GM12875 (cell line): ENCODE measurements at regions not wholly inside any gene's neighbourhood (a gene's known extent, or its start where the extent isn't known, plus 50 kb on each side); places are given as distances from the start of the nearest gene placed in this dataset.

Experiments
- H3K4me3 ChIP-seq: one replicate; pipeline ENCODE4 v1.5.1; 2011; ENCODE audit warnings: low read depth, low read length, control low read depth
- CTCF ChIP-seq: IDR thresholded peaks from 2 replicates; pipeline ENCODE4 v1.5.1; 2011; ENCODE audit warnings: low read depth, mild to moderate bottlenecking, control low read depth, inconsistent platforms, low read length, moderate library complexity, borderline replicate concordance; ENCODE audit not compliant: insufficient read depth

- H3K4me3 ChIP-seq = no peak overlapping the region
- TF ChIP-seq CTCF = no peak
These were observed 200.9 kb upstream of the TRIB2 start for GRCh38 chr2:12515871-12516270.

- TF ChIP-seq CTCF = no peak
- H3K4me3 ChIP-seq = no peak overlapping the region
These were observed 183.3 kb upstream of the TRIB2 start for GRCh38 chr2:12533337-12534005.

GRCh38 chr2:12534646-12535263 is 182.0 kb upstream of the TRIB2 start:
- H3K4me3 ChIP-seq = no peak overlapping the region
- no peak for TF ChIP-seq CTCF

- no peak for TF ChIP-seq CTCF
- H3K4me3 ChIP-seq = no peak overlapping the region
These were observed 179.8 kb upstream of the TRIB2 start for GRCh38 chr2:12536976-12537375.

- no peak for TF ChIP-seq CTCF
These were observed 178.5 kb upstream of the TRIB2 start for GRCh38 chr2:12538138-12538694.

GRCh38 chr2:12539336-12539735 is 177.4 kb upstream of the TRIB2 start:
- TF ChIP-seq CTCF = no peak
- no peak overlapping the region for H3K4me3 ChIP-seq

More at GRCh38 chr2:12538138-12538694, 178.5 kb upstream of the TRIB2 start:
- no peak overlapping the region for H3K4me3 ChIP-seq

GRCh38 chr2:12539776-12540562 is 176.8 kb upstream of the TRIB2 start:
- H3K4me3 ChIP-seq = no peak overlapping the region
- no peak for TF ChIP-seq CTCF
